ENCODE measurements at regions not wholly inside any gene's neighbourhood (a gene's known extent, or its start where the extent isn't known, plus 50 kb on each side); places are given as distances from the start of the nearest gene placed in this dataset.

GRCh38 chr3:105970283-105970682 is 101.5 kb upstream of the CBLB start:
- Mint-ChIP-seq H3K9me3 (peaks cover 22% of the 10 kb centered on the region), H3K27me3 (no peaks in the 10 kb centered on the region), H3K27ac (no peak overlapping the region), H3K4me1 (no peaks in the 10 kb centered on the region), H3K4me3 (no peak overlapping the region), H3K36me3 (ENCODE audit: low read depth) (peaks cover 5% of the 10 kb centered on the region)
- ChIA-PET CTCF (interaction anchor here (0.6 kb wide), 1 partner anchor 459 kb away, joined by 4 read pairs; no protein-coding TSS in a partner anchor), POLR2A (no interaction called here)
- TF ChIP-seq CTCF (IDR thresholded peaks at IDR 0.05) = no peak
- no peak for ATAC-seq (ENCODE audit: low read depth)
- DNase-seq = no peak
- intact Hi-C loops (cut with micrococcal nuclease) = no loop called here

- peaks cover 5% of the 10 kb centered on the region for H3K36me3 Mint-ChIP-seq (ENCODE audit: low read depth)
- ATAC-seq (ENCODE audit: low read depth) (no peak), DNase-seq (no peak)
- peaks cover 22% of the 10 kb centered on the region for H3K9me3 Mint-ChIP-seq
- H3K4me3 Mint-ChIP-seq = no peak overlapping the region
- H3K27me3 Mint-ChIP-seq = no peaks in the 10 kb centered on the region
- H3K27ac Mint-ChIP-seq = no peak overlapping the region
- no peaks in the 10 kb centered on the region for H3K4me1 Mint-ChIP-seq
- ChIA-PET CTCF (no interaction called here), POLR2A (no interaction called here)
- intact Hi-C loops (cut with micrococcal nuclease) = no loop called here
- no peak for TF ChIP-seq CTCF (IDR thresholded peaks at IDR 0.05)
These were observed 103.3 kb upstream of the CBLB start for GRCh38 chr3:105972069-105972468.

- intact Hi-C loops (cut with micrococcal nuclease) = no loop called here
These were observed 105.6 kb upstream of the CBLB start for GRCh38 chr3:105974381-105974780.

GRCh38 chr3:105976196-105976595 is 107.4 kb upstream of the CBLB start:
- Mint-ChIP-seq H3K4me1 (no peaks in the 10 kb centered on the region), H3K9me3 (peaks cover 13% of the 10 kb centered on the region), H3K36me3 (ENCODE audit: low read depth) (peaks cover 5% of the 10 kb centered on the region), H3K4me3 (no peak overlapping the region), H3K27ac (no peak overlapping the region), H3K27me3 (no peaks in the 10 kb centered on the region)
- intact Hi-C loops (cut with micrococcal nuclease) = no loop called here
- TF ChIP-seq CTCF (IDR thresholded peaks at IDR 0.05) = no peak
- CTCF ChIA-PET = no interaction called here
- ATAC-seq (ENCODE audit: low read depth) (no peak), DNase-seq (no peak)
- POLR2A ChIA-PET = no interaction called here

More at GRCh38 chr3:105974381-105974780, 105.6 kb upstream of the CBLB start:
- Mint-ChIP-seq H3K27ac (no peak overlapping the region), H3K27me3 (no peaks in the 10 kb centered on the region), H3K36me3 (ENCODE audit: low read depth) (peaks cover 5% of the 10 kb centered on the region), H3K4me1 (no peaks in the 10 kb centered on the region), H3K9me3 (peaks cover 22% of the 10 kb centered on the region), H3K4me3 (no peak overlapping the region)
- POLR2A ChIA-PET = no interaction called here
- TF ChIP-seq CTCF (IDR thresholded peaks at IDR 0.05) = no peak
- ATAC-seq (ENCODE audit: low read depth) (no peak), DNase-seq (no peak)
- CTCF ChIA-PET = no interaction called here

GRCh38 chr3:105979961-105980360 is 111.1 kb upstream of the CBLB start:
- H3K4me1 Mint-ChIP-seq = no peaks in the 10 kb centered on the region
- no peaks in the 10 kb centered on the region for H3K36me3 Mint-ChIP-seq (ENCODE audit: low read depth)
- ATAC-seq (ENCODE audit: low read depth) (no peak), DNase-seq (no peak)
- CTCF ChIA-PET = no interaction called here
- peaks cover 5% of the 10 kb centered on the region for H3K9me3 Mint-ChIP-seq
- H3K27me3 Mint-ChIP-seq = no peaks in the 10 kb centered on the region
- H3K4me3 Mint-ChIP-seq = no peak overlapping the region
- POLR2A ChIA-PET = interaction anchor here (0.5 kb wide), 1 partner anchor 11 kb away, joined by 4 read pairs; no protein-coding TSS in a partner anchor
- H3K27ac Mint-ChIP-seq = no peak overlapping the region
- no peak for TF ChIP-seq CTCF (IDR thresholded peaks at IDR 0.05)
- intact Hi-C loops (cut with micrococcal nuclease) = no loop called here

Measured in activated B cell treated with CpG ODN at 0.5 μM for 24 hours (primary cell).